Stimulated activated CD8-positive, alpha-beta memory T cell treated with anti-CD3 and anti-CD28 coated beads, Interleukin-2, amount 100 ng/mL, for 1 hour (primary cell): ENCODE measurements at regions not wholly inside any gene's neighbourhood (a gene's known extent, or its start where the extent isn't known, plus 50 kb on each side); places are given as distances from the start of the nearest gene placed in this dataset.
"Not testable (repeated sequence)": the region's sequence is repeated elsewhere in the genome, so short reads cannot be mapped to it uniquely, and the experiment has no call there.

ENCODE experiments used
- DNase-seq, 2 donors: peaks; one replicate each; pipeline ENCODE4 v3.0.0-alpha.2; 2020; ENCODE audit warnings: low read depth in 2 of 2

DNA sequence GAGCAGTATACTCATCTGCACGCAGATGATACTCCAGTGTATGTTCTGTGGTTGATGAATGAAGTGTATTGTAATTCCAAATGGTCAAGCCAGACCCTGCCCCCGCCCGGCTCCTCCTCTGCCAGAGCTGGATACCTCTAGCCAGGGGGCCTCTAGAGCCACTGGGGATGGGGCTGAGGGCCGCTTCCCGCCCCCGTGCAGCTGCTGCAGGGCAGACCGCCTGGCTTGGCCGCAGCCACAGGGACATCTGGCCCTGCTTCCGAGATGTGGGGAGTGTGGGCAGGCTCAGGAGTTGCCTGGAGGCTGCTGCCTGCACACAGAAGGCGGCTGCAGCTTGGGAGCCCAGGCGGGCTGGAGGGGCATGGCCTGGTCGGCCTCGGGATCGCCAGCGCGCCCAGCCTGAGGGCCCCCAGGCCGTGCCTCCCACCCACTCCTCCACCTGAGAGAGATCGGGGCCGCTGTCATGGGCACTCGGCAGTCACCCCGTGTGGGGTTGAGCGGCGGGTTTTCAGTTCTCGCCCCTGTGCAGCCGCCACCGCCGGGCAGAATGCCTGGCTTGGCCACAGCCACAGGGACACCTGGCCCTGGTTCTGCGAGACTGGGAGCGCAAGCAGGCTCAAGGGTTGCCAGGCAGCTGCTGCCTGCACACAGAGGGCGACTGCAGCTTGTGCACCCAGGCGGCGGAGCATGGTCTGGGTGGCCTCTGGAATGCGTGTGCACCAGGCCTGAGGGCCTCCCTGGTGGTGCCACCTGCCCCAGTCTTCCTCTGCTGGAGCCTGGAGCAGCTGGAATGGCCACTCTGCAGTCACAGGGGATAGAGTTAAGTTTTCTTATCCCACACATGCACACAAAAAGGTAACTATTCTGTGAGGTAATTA lies 1643.7 kb downstream of the SPATA31A7 start:
- not testable (repeated sequence) for DNase-seq

DNA sequence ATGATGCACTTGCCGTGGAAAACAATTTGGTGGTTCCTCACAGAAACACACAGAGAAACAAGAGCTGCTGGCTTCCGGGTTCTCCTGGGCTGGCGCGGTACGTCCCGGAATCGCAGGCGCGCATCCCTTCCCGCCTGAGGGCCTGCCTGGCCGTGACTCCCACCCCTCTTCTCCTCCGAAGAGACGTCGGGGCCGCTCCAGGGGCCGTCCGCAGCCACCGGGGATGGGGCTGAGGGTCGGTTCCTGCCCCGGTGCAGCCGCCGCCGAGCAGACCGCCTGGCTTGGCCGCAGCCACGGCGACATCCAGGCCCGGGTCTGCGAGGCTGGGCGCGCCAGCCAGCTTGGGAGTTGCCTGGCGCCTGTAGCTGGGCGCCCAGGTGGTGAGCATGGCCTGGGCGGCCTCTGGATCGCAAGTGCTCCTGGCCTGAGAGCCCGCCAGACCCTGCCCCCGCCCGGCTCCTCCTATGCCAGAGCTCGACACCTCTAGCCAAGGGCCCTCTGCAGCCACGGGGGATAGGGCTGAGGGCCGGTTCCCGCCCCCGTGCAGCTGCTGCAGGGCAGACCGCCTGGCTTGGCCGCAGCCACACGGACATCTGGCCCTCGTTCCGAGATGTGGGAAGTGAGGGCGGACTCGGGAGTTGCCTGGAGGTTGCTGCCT lies 1647.5 kb downstream of the SPATA31A7 start:
- DNase-seq, result not testable (repeated sequence)

DNA sequence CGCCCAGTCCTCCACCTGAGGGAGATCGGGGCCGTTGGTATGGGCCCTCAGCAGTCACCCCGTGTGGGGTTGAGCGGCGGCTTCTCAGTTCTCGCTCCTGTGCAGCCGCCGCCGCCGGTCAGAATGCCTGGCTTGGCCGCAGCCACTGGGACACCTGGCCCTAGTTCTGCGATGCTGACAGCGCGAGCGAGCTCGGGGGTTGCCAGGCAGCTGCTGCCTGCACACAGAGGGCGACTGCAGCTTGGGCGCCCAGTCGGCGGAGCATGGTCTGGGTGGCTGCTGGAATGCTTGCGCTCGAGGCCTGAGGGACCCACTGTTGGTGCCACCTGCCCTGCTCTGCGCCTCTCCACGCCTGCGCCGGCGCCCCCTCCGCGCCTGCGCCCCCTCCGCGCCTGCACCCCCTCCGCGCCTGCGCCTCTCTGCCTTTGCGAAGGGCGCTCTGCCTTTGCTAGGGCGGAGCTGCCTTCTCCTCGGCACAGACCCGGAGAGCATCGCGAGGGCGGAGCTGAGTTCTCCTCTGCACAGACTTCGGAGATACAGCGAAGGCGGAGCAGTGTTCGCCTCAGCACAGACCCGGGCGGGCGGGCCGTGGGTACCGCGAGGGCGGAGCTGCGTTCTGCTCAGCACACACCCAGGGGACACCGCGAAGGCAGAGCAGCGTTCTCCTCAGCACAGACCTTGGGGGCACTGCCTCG lies 1648.3 kb downstream of the SPATA31A7 start:
- DNase-seq, result peak; percentile 91 to 94

DNA sequence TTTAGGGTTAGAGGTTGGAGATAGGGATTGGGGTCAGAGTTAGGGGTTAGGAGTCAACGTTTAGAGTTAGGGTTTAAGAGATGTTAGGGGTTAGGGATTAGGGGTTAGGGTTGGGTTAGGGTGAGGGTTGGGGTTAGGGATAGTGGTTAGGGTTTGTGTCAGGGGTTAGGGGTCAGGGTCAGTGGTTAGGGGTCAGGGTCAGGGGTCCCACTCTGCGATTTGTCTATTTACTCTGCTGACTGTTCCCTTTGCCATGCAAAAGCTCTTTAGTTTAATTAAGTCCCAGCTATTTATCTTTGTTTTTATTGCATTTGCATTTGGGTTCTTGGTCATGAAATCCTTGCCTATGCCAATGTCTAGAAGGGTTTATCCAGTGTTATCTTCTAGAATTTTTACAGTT lies 1649.3 kb downstream of the SPATA31A7 start:
- DNase-seq, result not testable (repeated sequence)

DNA sequence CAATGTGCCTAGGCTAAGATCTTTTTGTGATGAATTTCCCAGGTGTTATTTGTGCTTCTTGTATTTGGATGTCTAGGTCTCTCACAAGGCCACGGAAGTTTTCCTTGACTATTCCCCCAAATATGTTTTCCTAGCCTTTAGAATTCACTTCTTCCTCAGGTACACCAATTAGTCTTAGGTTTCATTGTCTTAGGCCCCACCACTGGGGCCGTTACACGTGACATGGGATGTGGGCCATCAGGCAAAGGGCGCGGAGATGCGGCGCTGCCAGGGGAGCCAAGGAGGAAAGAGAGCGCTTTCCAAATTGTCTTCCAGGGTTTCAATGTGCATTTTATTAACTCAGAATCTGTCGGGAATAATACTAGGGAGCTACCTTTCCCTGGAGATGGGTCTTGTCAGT lies 1653.3 kb downstream of the SPATA31A7 start:
- DNase-seq, result not testable (repeated sequence)

DNA sequence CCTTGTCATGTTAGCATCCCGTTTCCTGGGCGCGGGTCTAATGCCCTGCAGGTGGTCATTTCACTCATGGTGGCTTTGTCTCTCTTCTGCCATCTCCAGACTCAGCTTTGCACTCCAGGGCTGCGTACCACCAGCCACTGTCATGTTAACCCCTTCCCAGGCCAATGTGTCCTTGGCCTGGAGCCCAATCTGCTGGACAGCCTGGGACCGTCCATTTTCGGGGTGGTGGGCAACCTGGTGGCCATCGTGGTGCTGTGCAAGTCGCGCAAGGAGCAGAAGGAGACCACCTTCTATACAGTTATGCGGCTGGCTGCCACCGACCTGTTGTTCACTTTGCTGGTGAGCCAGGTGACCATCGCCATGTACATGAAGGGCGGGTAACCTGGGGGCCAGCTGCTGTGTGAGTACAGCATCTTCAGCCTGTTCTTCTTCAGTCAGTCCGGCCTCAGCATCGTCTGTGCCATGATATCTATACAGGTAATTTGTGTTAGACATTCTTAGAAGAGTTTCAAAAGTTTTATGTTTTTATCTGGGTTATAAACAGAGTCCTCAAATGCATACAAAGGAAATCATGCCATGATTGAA lies 1654.0 kb downstream of the SPATA31A7 start:
- not testable (repeated sequence) for DNase-seq

DNA sequence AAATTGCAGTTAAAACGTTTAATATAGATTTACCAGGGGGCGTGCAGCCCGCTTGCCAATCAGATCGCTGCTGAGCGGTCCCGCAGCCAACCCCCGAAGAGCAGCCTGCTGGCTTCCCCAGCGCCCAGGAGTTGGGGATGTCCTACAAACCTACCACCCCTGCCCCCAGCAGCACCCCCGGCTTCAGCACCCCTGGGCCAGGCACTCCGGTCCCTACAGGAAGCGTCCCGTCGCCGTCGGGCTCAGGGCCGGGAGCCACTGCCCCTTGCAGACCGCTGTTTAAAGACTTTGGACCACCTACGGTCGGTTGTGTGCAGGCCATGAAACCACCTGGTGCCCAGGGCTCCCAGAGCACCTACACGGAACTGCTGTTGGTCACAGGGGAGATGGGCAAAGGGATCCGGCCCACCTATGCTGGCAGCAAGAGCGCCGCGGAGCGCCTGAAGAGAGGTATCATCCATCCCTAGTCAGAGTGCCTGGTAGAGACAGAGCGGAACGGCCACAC lies 1654.9 kb downstream of the SPATA31A7 start:
- DNase-seq, result not testable (repeated sequence)

DNA sequence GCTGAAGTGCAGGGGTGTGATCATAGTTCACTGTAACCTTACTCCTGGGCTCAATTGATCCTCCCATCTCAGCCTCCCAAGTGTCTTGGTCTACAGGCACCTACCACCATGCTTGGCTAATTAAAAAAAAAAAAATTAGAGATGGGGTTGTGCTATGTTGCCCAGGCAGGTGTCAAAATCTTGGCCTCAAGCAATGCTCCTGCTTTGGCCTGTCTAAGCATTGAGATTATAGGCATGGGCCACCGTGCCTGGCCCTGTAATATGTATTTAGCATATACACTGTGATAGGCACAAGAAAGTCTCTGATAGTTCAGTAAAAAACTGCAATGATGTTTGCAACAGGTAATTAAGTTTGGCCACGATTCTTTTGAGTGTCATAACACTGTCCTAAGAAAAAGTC lies 1658.4 kb downstream of the SPATA31A7 start:
- DNase-seq, result not testable (repeated sequence)

DNA sequence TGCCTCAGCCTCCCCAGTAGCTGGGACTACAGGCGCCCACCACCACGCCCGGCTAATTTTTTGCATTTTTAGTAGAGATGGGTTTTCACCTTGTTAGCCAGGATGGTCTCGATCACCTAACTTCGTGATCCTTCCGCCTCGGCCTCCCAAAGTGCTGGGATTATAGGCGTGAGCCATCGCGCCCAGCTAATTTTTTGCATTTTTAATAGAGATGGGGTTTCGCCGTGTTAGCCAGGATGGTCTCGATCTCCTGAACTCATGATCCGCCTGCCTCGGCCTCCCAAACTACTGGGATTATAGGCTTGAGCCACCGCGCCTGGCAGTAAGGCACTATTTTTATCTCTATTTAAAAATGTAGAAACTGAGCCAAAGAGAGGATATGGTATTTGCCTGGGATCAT lies 1660.2 kb downstream of the SPATA31A7 start:
- not testable (repeated sequence) for DNase-seq

DNA sequence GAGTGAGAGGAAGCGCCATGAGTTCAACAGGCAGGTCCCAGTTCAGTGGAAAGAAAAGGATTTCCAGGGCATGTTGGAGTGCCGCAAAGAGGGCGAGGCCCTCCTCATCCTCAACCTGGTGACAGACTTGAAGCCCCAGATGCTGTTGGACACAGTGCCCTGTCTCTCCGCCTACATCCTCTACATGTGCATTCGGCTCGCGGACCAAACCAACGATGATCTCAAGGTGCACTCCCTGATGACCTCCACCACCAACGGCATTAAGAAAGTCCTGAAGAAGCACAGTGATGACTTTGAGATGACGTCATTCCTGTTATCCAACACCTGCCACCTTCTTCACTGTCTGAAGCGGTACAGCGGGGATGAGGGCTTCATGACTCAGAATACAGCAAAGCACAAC lies 1667.4 kb downstream of the SPATA31A7 start:
- not testable (repeated sequence) for DNase-seq

DNA sequence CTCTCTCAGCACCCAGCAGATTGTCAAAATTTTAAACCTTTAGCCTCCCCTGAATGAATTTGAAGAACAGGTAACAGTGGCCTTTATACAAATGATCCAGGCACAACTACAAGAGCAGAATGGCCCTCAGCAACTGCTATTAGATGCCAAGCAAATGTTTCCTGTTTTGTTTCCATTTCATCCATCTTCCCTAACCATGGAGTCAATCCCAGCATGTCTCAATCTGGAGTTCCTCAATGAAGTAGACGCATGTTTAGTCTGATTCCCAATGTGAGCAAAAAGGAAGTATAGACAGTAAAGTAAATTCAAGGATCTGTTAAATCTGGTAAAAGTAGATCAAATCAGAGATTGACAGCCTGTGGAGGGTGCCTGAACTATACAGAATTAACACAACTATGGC lies 1668.4 kb downstream of the SPATA31A7 start:
- not testable (repeated sequence) for DNase-seq

DNA sequence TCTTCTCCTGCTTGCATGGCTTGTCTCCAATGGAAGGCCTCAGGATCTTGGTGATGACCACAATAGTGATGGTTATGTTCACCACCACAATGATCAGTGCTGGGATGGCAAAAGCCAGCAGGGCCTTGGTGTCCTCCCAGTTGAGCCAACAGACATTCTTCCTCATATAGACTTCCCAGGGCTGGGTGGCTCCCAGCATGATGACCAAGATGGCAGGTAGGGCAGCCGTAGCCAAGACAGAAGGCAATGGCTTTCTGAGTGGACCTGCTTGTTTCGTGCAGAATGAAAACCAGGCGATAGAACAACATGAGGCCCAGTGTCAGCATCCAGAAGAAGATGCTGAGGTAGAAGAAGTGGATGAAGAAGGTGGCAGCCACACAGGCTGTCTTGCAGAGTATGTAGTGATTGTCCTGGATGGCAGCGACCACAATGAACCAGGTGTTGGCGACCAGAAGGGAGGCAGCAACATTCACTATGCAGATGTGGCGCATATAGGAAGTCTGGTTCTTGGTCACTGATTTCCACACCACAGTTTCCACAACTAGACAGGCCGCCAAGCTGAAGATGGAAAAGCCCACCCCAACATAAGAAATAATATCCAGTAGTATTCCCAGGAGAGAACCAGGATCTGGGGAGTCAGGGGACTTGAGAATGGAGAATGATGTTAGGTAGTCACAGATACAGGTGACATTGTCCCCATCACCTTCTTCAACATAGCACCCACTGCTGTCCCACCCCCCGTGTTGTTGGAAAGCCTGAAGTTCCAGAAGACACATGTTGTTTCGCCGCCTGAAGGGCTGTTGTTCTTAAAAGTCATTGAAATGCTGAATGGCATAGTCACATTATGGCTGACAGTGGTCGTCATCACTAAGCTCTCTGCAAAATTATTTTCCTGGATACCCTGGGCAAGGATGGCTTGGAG lies 1671.4 kb downstream of the SPATA31A7 start:
- not testable (repeated sequence) for DNase-seq

DNA sequence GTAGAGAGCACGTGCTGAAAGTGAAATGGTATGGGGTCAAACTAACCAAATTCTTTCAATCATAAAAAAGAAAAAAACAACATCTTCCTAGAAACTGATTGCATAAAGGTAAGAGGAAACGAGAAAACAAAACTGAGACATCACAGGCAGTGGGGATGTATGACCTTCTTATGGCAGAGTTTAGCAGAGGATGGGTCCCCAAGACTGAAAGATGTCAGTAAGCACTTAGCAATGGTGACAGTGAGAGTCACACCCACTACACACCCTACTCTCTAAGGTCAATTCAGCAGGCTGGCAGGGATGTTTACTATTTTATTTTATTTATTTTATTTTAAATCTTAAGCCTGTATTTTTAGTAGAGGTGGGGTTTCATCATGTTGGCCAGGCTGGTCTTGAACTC lies 1672.3 kb downstream of the SPATA31A7 start:
- DNase-seq, result not testable (repeated sequence)

DNA sequence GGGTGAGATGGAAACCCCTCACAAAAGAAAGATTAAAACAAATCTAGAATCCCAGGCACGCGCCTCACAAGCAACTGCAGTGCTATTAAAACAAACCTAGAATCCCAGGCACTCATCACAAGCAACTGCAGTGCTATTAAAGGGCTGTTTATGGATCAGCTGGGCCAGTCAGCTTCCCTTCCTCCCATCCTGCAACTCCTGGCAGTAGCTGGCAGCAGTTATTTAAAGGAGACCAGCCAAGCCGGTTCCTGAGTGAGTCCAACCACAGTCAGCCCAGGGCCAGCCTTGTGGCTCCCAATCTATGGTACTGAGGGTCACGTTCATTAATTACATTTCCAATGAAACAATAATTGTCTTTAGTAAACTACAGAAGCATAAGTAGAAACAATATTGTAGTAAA lies 1673.5 kb downstream of the SPATA31A7 start:
- DNase-seq, result not testable (repeated sequence)

DNA sequence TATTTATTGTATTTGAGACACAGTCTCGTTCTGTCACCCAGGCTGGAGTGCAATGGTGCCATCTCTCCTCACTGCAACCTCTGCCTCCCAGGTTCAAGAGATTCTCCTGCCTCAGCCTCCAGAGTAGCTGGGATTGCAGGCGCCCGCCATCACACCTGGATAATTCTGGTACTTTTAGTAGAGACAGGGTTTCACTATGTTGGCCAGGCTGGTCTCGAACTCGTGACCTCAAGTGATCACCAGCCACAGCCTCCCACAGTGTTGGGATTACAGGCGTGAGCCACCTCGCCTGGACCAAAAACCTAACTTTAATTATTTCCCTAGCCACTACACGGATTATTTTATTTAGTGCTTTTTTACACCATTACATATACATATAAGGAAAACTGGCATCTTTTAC lies 1674.0 kb downstream of the SPATA31A7 start:
- not testable (repeated sequence) for DNase-seq

DNA sequence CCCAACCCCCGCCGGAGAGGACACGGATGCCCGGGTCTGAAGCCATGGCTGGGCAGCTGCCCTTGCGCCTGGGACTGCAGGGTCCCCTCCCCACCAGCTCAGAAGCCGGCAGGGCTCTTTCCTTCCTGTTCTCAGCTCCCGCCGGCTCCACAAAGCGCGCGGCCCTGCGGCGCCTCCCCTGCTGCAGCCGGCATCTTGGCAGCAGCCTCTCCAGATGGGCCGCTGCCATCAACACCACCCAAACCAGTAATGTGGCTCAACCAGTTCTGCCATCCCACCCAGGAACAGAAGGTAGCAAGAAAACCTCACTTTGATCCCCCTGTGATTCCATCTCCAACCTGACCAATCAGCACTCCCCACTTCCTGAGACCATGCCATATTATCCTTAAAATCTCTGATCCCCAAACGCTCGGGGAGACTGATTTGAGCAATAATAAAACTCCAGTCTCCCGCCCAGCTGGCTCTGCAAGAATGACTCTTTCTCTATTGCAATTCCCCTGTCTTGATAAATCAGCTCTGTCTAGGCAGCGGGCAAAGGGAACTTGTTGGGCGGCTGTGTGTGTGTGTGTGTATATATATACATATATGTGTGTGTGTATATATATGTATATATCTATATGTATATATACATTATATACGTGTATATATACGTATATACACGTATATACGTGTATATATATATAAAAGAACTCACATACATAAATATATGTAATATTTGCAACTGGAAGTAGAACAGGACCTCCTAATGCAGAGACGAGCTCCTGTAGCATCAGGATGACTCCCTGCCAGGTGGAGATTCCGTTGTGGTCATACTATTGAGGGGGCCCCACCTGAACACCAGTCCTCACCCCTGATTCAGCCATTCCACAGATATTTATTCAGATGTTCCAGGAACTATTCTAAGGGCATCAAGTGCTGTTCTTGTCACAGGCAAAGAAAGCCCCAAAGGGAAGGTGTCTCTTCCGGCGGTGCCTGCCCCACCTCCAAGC lies 1674.9 kb downstream of the SPATA31A7 start:
- DNase-seq, result not testable (repeated sequence)

DNA sequence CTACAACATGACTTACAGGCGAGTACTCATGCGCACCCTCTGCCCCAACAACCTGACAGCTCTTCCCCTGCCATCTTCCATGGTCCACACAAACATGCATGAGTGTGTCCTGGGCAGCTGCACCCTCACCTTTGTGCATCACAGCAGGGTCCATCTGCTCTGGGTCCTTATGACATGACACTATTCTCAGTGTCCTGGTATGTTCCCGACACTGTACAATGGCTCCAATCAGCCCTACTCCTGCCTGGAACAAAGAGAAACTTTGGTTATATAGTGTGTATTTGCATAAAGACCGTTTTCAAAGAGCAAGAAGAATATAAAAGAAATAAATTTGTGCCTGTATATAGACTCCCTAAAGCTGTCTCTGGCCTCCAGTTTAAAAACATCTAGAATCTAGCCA lies 1679.2 kb downstream of the SPATA31A7 start:
- DNase-seq, result not testable (repeated sequence)

DNA sequence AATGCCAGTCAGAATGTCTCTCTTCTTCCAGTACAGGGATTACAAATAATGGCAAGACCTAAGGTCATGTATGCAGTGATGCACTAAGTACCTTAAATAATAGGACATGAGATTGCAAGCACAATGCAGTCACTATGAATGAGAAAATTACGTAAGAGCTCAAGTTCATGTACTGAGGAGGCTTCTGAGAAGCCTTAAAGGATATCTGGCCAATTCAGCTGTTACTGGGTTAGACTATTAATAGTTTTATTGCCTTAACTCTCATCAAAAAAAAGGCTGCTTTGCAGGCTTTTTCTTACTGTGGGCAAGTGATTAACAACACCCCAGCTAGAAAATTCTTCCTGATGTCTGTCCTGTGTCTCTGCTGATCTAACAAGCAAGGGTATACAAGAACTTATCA lies 1681.9 kb downstream of the SPATA31A7 start:
- DNase-seq, result not testable (repeated sequence)

DNA sequence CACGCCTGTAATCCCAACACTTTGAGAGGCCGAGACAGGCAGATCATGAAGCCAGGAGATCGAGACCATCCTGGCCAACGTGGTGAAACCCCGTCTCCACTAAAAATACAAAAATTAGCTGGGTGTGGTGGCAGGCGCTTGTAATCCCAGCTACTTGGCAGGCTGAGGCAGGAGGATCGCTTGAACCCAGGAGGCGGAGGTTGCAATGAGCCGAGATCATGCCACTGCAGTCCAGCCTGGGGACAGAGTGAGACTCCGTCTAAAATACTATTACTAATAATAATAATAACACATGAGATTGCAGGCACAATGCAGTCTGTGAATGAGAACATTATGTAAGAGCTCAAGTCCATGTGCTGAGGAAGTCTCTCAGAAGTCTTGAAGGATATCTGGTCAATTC lies 1684.4 kb downstream of the SPATA31A7 start:
- not testable (repeated sequence) for DNase-seq
